ENCODE measurements at regions not wholly inside any gene's neighbourhood (a gene's known extent, or its start where the extent isn't known, plus 50 kb on each side); places are given as distances from the start of the nearest gene placed in this dataset.

- Histone ChIP-seq H3K4me1 (no peaks in the 10 kb centered on the region), H3K36me3 (no peaks in the 10 kb centered on the region), H3K27ac (replicated peaks) (no peak overlapping the region), H3K27me3 (ENCODE audit: low read depth) (no peaks in the 10 kb centered on the region), H3K9me3 (replicated peaks) (peaks cover 19% of the 10 kb centered on the region), H3K4me3 (no peak overlapping the region)
- intact Hi-C loops (cut with micrococcal nuclease) = no loop called here
- no peak for TF ChIP-seq CTCF (IDR thresholded peaks at IDR 0.05; ENCODE audit: borderline replicate concordance)
- DNase-seq = no peak
These were observed 1157.2 kb upstream of the ADGRL3 start for GRCh38 chr4:60042941-60043340.

- no peak for DNase-seq
- Histone ChIP-seq H3K27ac (replicated peaks) (no peak overlapping the region), H3K4me1 (no peaks in the 10 kb centered on the region), H3K36me3 (no peaks in the 10 kb centered on the region), H3K9me3 (replicated peaks) (no peaks in the 10 kb centered on the region), H3K27me3 (ENCODE audit: low read depth) (no peaks in the 10 kb centered on the region), H3K4me3 (no peak overlapping the region)
- TF ChIP-seq CTCF (IDR thresholded peaks at IDR 0.05; ENCODE audit: borderline replicate concordance) = no peak
- intact Hi-C loops (cut with micrococcal nuclease) = no loop called here
These were observed 1121.1 kb upstream of the ADGRL3 start for GRCh38 chr4:60078984-60079383.

GRCh38 chr4:60081839-60082238, 1118.3 kb upstream of the ADGRL3 start:
- Histone ChIP-seq H3K36me3 (no peaks in the 10 kb centered on the region), H3K27me3 (ENCODE audit: low read depth) (no peaks in the 10 kb centered on the region), H3K9me3 (replicated peaks) (no peaks in the 10 kb centered on the region), H3K4me3 (no peak overlapping the region), H3K4me1 (no peaks in the 10 kb centered on the region), H3K27ac (replicated peaks) (no peak overlapping the region)
- intact Hi-C loops (cut with micrococcal nuclease) = no loop called here
- no peak for TF ChIP-seq CTCF (IDR thresholded peaks at IDR 0.05; ENCODE audit: borderline replicate concordance)
- no peak for DNase-seq

- H3K36me3 ChIP-seq = no peaks in the 10 kb centered on the region
- intact Hi-C loops (cut with micrococcal nuclease) = no loop called here
- H3K4me1 ChIP-seq = no peaks in the 10 kb centered on the region
- TF ChIP-seq CTCF (IDR thresholded peaks at IDR 0.05; ENCODE audit: borderline replicate concordance) = no peak
- H3K27me3 ChIP-seq (ENCODE audit: low read depth) = no peaks in the 10 kb centered on the region
- no peak overlapping the region for H3K4me3 ChIP-seq
- H3K27ac ChIP-seq (replicated peaks) = no peak overlapping the region
- DNase-seq = no peak
- peaks cover 11% of the 10 kb centered on the region for H3K9me3 ChIP-seq (replicated peaks)
These were observed 1111.2 kb upstream of the ADGRL3 start for GRCh38 chr4:60088807-60089486.

- H3K4me3 ChIP-seq = no peak overlapping the region
- H3K36me3 ChIP-seq = no peaks in the 10 kb centered on the region
- H3K27ac ChIP-seq (replicated peaks) = no peak overlapping the region
- H3K27me3 ChIP-seq (ENCODE audit: low read depth) = no peaks in the 10 kb centered on the region
- peaks cover 11% of the 10 kb centered on the region for H3K9me3 ChIP-seq (replicated peaks)
- intact Hi-C loops (cut with micrococcal nuclease) = no loop called here
- no peaks in the 10 kb centered on the region for H3K4me1 ChIP-seq
- no peak for DNase-seq
- no peak for TF ChIP-seq CTCF (IDR thresholded peaks at IDR 0.05; ENCODE audit: borderline replicate concordance)
These were observed 1110.4 kb upstream of the ADGRL3 start for GRCh38 chr4:60089546-60090273.

All from left ventricle myocardium inferior (tissue), 1 donor.